Stomach smooth muscle (tissue), 2 donors: ENCODE measurements at regions not wholly inside any gene's neighbourhood (a gene's known extent, or its start where the extent isn't known, plus 50 kb on each side); places are given as distances from the start of the nearest gene placed in this dataset.

Experiments
- H3K27ac ChIP-seq: one replicate; pipeline ENCODE4 v1.7.0; 2013; ENCODE audit warnings: mild to moderate bottlenecking, low read length, inconsistent platforms
- H3K27me3 ChIP-seq, 2 donors: one replicate each; pipeline ENCODE4 v1.7.0; 2013; ENCODE audit warnings: low read length in 2 of 2; ENCODE audit not compliant: insufficient read depth in 2 of 2, control insufficient read depth in 1 of 2
- H3K36me3 ChIP-seq, 2 donors: one replicate each; pipeline ENCODE4 v1.7.0; 2013; ENCODE audit warnings: low read length in 2 of 2; ENCODE audit not compliant: control insufficient read depth in 2 of 2, insufficient read depth in 2 of 2
- H3K4me1 ChIP-seq: one replicate; pipeline ENCODE4 v1.7.0; 2013; ENCODE audit warnings: low read length; ENCODE audit not compliant: control insufficient read depth, insufficient read depth
- H3K4me3 ChIP-seq, 2 donors: one replicate each; pipeline ENCODE4 v1.7.0; 2013; ENCODE audit warnings: low read length in 2 of 2
- H3K9ac ChIP-seq, 2 donors: one replicate each; pipeline ENCODE4 v1.7.0; 2013; ENCODE audit warnings: low read length in 2 of 2, mild to moderate bottlenecking in 1 of 2
- H3K9me3 ChIP-seq, 2 donors: one replicate each; pipeline ENCODE4 v1.7.0; 2013; ENCODE audit warnings: low read length in 2 of 2; ENCODE audit not compliant: control insufficient read depth in 2 of 2
- donor health status: healthy.
- donor health status: Pancreatic carcinoma.

DNA sequence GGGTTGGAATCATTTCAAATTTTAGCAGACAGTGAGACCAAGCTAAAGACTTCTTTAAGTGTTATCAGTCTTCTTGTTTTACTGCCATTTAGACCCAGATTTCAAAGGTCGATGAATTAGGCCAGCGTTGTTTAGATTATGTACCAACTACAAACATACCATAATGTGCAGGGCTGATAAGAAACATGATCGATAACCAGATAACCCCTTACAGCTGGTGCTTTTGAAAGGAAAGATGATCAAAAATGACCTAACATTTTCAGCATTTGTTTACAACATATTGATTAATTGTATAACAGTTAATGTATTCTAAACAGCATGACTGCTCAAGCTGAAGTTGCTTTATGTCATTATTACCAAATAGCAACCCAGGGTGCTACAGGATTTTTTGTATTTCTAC is 400.4 kb upstream of the FAM241A start:
- Histone ChIP-seq H3K27me3 (no peaks in the 10 kb centered on the region), H3K4me3 (no peak overlapping the region), H3K9ac (no peak overlapping the region), H3K4me1 (no peaks in the 10 kb centered on the region), H3K9me3 (no peaks in the 10 kb centered on the region), H3K27ac (no peak overlapping the region), H3K36me3 (no peaks in the 10 kb centered on the region)

DNA sequence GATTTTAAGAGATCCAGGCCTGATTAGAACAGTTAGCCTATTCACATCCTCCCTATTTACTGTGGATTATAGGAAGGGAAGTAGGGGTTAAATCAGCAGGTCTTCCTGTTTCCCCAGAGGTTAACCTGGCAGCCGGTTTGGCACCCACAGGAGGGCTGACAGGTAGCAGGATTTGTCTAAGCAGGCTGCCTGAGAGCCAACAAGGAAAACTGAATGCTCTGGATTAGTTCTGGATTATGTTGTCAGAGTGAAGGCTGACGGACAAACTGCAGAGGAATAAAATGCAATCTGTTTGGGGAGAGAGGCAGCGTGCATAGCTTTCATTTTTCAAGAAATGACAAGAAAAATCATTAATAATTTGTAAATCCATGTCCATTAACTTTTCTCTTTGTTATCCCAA is 397.1 kb upstream of the FAM241A start:
- Histone ChIP-seq H3K9me3 (no peaks in the 10 kb centered on the region), H3K4me3 (no peak overlapping the region), H3K9ac (no peak overlapping the region), H3K36me3 (no peaks in the 10 kb centered on the region), H3K27ac (no peak overlapping the region), H3K4me1 (no peaks in the 10 kb centered on the region), H3K27me3 (no peaks in the 10 kb centered on the region)

DNA sequence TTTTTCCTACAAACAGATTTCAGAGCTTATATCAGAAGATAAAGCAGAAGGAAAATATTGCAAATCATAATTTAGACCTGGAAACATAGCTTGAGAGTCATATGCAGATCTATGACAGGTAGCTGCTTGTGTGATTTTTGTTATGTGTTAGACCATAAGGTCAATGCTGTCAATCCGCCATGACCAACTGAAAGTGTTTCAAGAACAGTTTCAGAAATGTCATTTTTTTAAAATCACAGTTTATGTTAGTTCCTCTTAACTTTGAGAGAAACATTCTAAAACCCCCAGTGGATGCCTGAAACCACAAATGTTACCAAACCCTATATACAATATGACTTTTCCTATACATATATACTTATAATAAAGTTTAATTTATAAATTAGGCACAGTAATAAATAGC is 391.3 kb upstream of the FAM241A start:
- Histone ChIP-seq H3K27ac (no peak overlapping the region), H3K9ac (no peak overlapping the region), H3K4me3 (no peak overlapping the region), H3K36me3 (no peaks in the 10 kb centered on the region), H3K9me3 (no peaks in the 10 kb centered on the region), H3K4me1 (no peaks in the 10 kb centered on the region), H3K27me3 (no peaks in the 10 kb centered on the region)

DNA sequence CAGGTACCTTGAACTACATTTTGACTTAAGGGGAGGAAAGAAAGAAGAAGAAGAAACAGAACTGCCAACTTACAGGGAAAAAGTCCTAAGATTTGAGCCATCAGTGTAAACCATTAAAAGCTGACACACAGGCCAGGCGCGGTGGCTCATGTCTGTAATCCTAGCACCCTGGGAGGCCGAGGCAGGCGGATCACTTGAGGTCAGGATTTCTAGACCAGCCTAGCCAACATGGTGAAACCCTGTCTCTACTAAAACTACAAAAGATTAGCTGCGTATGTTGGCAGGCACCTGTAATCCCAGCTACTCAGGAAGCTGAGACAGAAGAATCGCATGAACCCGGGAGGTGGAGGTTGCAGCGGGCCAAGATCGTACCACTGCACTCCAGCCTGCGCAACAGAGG is 389.7 kb upstream of the FAM241A start:
- no peak overlapping the region for H3K27ac ChIP-seq
- H3K9ac ChIP-seq, result no peak overlapping the region
- no peaks in the 10 kb centered on the region for H3K36me3 ChIP-seq
- no peaks in the 10 kb centered on the region for H3K4me1 ChIP-seq
- no peak overlapping the region for H3K4me3 ChIP-seq
- no peaks in the 10 kb centered on the region for H3K27me3 ChIP-seq
- H3K9me3 ChIP-seq, result no peaks in the 10 kb centered on the region

DNA sequence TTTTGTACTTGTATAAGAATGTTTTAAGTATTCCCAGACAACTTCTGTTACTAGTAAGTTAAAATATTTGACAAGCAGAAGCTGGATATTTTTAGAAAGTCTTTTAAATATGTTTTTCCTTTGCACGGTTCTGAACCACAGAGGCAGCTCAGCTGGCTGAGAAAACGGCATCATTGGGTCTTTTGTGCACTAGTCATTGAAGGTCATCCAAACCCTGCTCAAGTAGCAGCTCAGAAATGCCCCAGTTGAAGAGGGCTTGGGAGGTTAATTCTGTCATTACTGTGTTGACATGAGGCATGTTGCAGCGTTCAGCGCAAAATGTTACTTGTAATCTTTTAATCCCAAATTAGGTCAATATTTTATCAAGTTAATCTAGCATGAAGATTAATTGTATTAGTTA is 383.7 kb upstream of the FAM241A start:
- H3K27me3 ChIP-seq, result no peaks in the 10 kb centered on the region
- no peak overlapping the region for H3K9ac ChIP-seq
- H3K9me3 ChIP-seq, result no peaks in the 10 kb centered on the region
- peaks cover 3% of the 10 kb centered on the region for H3K4me1 ChIP-seq
- no peaks in the 10 kb centered on the region for H3K36me3 ChIP-seq
- no peak overlapping the region for H3K27ac ChIP-seq
- H3K4me3 ChIP-seq, result no peak overlapping the region

DNA sequence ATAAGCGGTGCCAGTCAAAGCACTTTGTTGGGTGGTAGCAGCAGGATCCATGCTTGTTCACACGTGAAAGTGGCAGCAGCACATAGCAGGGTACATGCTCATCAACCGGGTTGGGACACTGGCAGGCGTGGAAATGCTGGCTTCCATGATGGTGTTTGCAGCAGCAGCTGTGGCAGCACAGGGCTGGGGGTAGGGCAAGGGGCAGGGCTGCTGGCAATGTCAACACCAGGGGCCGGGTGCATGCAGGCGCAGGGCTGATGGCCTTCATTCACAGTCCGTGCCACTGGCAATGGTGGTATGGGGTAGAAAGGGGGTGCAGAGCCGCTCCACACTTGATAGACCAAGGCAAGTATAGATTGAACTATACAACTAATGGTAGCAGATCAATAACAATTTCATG is 374.7 kb upstream of the FAM241A start:
- H3K4me1 ChIP-seq, result peaks cover 2% of the 10 kb centered on the region
- H3K4me3 ChIP-seq, result no peak overlapping the region
- no peak overlapping the region for H3K9ac ChIP-seq
- no peak overlapping the region for H3K27ac ChIP-seq
- H3K36me3 ChIP-seq, result no peaks in the 10 kb centered on the region
- no peaks in the 10 kb centered on the region for H3K27me3 ChIP-seq
- H3K9me3 ChIP-seq, result no peaks in the 10 kb centered on the region

DNA sequence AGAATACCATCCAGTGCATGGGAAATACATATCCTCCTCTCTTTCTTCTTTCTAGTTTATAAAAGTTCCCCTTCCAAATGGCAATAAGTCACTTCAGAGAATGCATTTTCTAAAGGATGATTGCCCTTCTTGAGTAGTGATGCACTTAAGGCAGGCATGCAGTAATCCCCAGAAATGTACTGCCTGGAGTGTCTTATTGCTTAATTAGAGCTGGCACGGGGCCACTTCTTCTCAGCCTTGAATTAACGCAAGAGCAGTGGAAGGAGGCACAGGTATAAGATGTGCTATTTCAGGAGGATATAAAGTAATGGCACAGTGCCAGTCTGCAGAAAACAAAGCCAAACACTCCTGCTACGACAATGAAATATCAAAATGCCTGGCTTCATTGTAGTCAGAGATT is 371.4 kb upstream of the FAM241A start:
- no peak overlapping the region for H3K9ac ChIP-seq
- H3K4me1 ChIP-seq, result peaks cover 2% of the 10 kb centered on the region
- H3K4me3 ChIP-seq, result no peak overlapping the region
- H3K27ac ChIP-seq, result no peak overlapping the region
- no peaks in the 10 kb centered on the region for H3K27me3 ChIP-seq
- H3K9me3 ChIP-seq, result no peaks in the 10 kb centered on the region
- no peaks in the 10 kb centered on the region for H3K36me3 ChIP-seq

DNA sequence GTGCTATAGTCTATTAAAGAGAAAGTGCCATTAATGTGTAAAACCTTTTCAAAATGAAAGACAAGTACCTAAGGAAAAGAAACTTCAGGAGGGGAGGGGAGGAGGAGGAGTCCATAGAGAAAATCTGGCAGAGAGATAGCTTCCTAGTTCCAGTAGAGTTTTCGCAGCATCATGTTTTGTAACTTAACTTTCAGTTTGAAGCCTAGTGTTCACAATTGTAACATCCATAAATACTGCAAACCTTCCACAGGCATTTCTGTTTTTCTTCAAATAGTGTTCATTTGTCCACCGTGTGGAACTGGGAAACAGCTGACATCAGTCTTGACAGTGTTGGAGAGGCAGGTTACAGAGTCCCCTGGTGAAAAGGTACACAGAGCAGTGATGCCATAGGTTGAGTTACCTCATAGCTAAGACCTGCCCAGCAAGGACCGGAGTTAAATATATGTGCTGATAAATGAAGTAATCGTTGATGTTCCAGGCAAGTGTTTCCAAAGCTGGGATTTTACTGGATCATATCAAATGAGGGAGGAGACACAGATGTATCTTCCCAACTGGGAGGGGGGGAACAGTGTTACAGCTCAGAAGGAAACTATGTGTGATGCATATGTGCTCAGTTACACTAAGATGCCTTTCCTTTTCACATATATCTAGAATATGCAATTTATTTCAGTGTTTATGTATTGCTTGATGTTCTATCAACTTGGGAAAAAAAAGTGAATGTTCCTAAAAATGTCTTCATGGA is 369.5 kb upstream of the FAM241A start:
- Histone ChIP-seq H3K9ac (no peak overlapping the region), H3K4me3 (peak overlapping the region in 1 of 2 donors; percentile 17), H3K9me3 (no peaks in the 10 kb centered on the region), H3K27ac (no peak overlapping the region), H3K27me3 (no peaks in the 10 kb centered on the region), H3K36me3 (no peaks in the 10 kb centered on the region), H3K4me1 (peaks cover 2% of the 10 kb centered on the region)

DNA sequence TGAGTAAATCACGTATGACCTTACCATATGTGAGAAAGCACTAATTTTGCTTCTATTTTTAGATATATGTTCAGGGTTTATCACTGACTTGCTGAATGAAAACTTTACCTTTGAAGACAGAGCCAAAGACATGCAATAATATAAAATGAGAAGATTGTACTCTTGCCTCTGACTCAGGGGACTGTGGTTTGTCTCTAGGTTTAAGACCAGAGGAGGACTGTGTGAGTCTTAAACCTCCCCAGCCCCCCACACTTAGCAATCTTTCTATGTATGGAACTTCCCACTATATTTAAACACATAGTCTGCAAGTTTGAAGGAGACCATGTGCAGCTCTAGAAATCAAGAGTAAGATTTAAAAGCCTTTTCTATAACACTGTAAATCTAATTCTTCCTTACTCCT is 368.7 kb upstream of the FAM241A start:
- H3K27me3 ChIP-seq, result no peaks in the 10 kb centered on the region
- H3K9me3 ChIP-seq, result no peaks in the 10 kb centered on the region
- H3K4me1 ChIP-seq, result peaks cover 2% of the 10 kb centered on the region
- H3K36me3 ChIP-seq, result no peaks in the 10 kb centered on the region
- H3K9ac ChIP-seq, result no peak overlapping the region
- H3K4me3 ChIP-seq, result no peak overlapping the region
- H3K27ac ChIP-seq, result no peak overlapping the region

DNA sequence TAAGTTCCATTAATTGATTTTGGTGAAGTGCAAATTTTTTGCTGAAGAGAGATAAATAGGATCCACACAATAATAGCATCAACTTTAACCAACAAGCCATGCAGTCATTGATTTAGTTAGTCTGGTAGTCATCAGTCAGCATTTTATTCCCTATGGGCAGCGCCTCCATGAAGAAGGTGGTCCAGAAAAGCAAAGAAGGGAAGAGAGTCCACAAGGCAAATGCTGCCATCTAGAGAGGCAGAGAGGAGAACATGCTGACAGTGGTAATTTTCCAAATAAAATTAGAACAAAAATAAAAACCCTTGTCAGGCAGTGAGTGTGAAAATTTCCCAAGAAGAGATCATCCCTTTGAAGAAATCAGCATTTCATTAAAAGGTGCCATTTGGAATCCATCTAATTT is 366.7 kb upstream of the FAM241A start:
- H3K9me3 ChIP-seq, result no peaks in the 10 kb centered on the region
- H3K36me3 ChIP-seq, result no peaks in the 10 kb centered on the region
- no peak overlapping the region for H3K27ac ChIP-seq
- H3K4me1 ChIP-seq, result peaks cover 2% of the 10 kb centered on the region
- H3K9ac ChIP-seq, result no peak overlapping the region
- no peak overlapping the region for H3K4me3 ChIP-seq
- no peaks in the 10 kb centered on the region for H3K27me3 ChIP-seq

DNA sequence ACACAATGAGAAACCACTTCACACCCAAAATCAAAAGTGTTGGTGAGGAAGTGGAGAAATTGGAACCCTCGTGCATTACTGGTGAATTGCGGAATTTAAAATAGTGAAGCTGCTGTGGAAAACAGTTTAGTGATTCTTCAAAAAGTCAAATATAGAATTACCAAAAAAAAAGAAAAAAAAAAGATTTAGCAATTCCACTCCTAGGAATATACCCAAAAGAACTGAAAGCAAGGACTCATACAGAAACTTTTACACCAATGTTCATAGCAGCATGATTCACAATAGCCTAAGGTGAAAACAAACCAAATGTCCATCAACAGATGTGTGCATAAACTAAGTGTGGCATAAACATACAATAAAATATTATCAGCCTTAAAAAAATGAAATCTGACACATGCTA is 364.3 kb upstream of the FAM241A start:
- Histone ChIP-seq H3K9me3 (no peaks in the 10 kb centered on the region), H3K36me3 (no peaks in the 10 kb centered on the region), H3K9ac (no peak overlapping the region), H3K4me1 (no peaks in the 10 kb centered on the region), H3K27ac (no peak overlapping the region), H3K4me3 (no peak overlapping the region), H3K27me3 (no peaks in the 10 kb centered on the region)
